Karpas-422 (cell line): ENCODE measurements at regions not wholly inside any gene's neighbourhood (a gene's known extent, or its start where the extent isn't known, plus 50 kb on each side); places are given as distances from the start of the nearest gene placed in this dataset.
"Not testable (repeated sequence)": the region's sequence is repeated elsewhere in the genome, so short reads cannot be mapped to it uniquely, and the experiment has no call there.

ENCODE experiments used
- DNase-seq: peaks from one replicate; pipeline ENCODE4 v3.0.0-alpha.2; 2015
- H2AFZ ChIP-seq: fragments of 200-600 bp; sonication (generic); 2 replicates; pipeline ENCODE4 v1.6.1; 2014; ENCODE audit warnings: antibody characterized with exemption, low read length, mixed read lengths
- H3K27ac ChIP-seq: fragments of 200-600 bp; sonication (generic); 2 replicates; pipeline ENCODE4 v1.5.1; 2014; ENCODE audit warnings: mild to moderate bottlenecking, low read length, moderate library complexity
- H3K27me3 ChIP-seq: fragments of 200-600 bp; sonication (generic); 2 replicates; pipeline ENCODE4 v1.6.1; 2014; ENCODE audit warnings: low read length, mixed read lengths
- H3K36me3 ChIP-seq: fragments of 200-600 bp; sonication (generic); 2 replicates; pipeline ENCODE4 v1.6.1; 2014; ENCODE audit warnings: low read length, mixed read lengths; ENCODE audit not compliant: insufficient read depth
- H3K4me1 ChIP-seq: fragments of 200-600 bp; sonication (generic); 2 replicates; pipeline ENCODE4 v1.6.1; 2014; ENCODE audit warnings: mild to moderate bottlenecking, low read length, mixed read lengths
- H3K4me2 ChIP-seq: fragments of 200-600 bp; sonication (generic); 2 replicates; pipeline ENCODE4 v1.6.1; 2014; ENCODE audit warnings: low read length, low read depth, mild to moderate bottlenecking; ENCODE audit not compliant: poor library complexity, severe bottlenecking
- H3K4me3 ChIP-seq: fragments of 200-600 bp; sonication (generic); 2 replicates; pipeline ENCODE4 v1.5.1; 2014; ENCODE audit warnings: mild to moderate bottlenecking, antibody characterized with exemption, low read length, mixed read lengths
- H3K79me2 ChIP-seq: fragments of 200-600 bp; sonication (generic); 2 replicates; pipeline ENCODE4 v1.6.1; 2014; ENCODE audit warnings: mild to moderate bottlenecking, low read length, mixed read lengths
- H3K9ac ChIP-seq: fragments of 200-600 bp; sonication (generic); 2 replicates; pipeline ENCODE4 v1.6.0; 2014; ENCODE audit warnings: low read length
- H3K9me2 ChIP-seq: fragments of 200-600 bp; sonication (generic), shearing (Covaris generic); replicated peaks from 2 replicates; pipeline ENCODE4 v1.6.0; 2014; ENCODE audit warnings: mild to moderate bottlenecking, low read length, moderate library complexity; ENCODE audit not compliant: insufficient read depth
- H3K9me3 ChIP-seq: fragments of 300-700, 200-600 bp; sonication (generic); 2 replicates; pipeline ENCODE4 v1.6.1; 2014; ENCODE audit warnings: low read length, mixed read lengths
- H4K20me1 ChIP-seq: fragments of 200-600 bp; sonication (generic); 2 replicates; pipeline ENCODE4 v1.6.1; 2014; ENCODE audit warnings: mild to moderate bottlenecking, antibody characterized with exemption, low read length, low read depth; ENCODE audit not compliant: insufficient read depth

DNA sequence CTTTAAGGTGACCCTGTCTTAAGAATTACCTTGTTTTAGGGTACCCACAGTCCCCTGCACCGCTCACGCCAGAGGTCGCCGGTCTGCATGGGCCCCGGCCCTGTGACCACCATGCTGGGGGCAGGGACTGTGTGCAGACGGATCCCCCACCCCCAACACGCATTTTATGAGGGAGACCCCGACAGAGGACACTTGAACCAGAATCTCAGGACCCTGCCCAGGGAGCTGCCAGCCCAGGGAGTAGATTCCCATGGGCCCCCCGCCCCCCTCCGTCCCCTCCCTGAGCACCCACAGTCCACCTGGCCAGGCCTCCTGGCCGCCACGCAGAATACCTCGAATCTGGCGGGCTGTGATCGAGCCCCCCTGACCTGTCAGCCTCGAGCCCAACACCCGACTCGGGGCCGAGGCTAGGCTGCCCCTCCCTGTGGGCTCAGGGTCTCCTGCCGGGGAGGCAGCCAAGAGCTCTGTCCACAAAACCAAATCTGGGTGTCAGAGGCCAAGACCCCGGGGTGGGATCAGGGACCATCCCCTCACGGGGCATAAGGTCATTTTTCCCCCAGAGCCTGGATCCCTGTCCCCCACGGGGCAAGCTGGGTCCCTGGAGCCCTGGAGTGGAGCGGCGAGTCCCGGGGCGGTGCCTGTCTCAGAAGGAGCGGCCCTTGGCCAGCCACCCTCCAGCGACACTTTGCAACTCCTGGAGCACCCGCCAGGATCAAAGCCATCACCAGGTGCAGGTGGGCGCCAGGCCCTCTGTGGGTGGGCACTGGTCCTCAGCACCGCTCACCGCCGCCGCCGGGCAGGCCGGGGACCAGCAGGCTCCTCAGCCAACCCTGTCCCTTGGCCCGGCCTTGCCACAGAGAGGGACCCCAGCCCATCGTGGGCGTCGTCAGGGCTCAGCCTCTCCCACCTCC lies 155.8 kb upstream of the PKP2 start:
- no peak overlapping the region for H3K9ac ChIP-seq
- H3K36me3 ChIP-seq, result no peaks in the 10 kb centered on the region
- H3K4me2 ChIP-seq, result no peak overlapping the region
- H4K20me1 ChIP-seq, result no peaks in the 10 kb centered on the region
- no peaks in the 10 kb centered on the region for H3K79me2 ChIP-seq
- H3K27me3 ChIP-seq, result no peaks in the 10 kb centered on the region
- no peak overlapping the region for H2AFZ ChIP-seq
- DNase-seq, result no peak
- H3K4me3 ChIP-seq, result no peak overlapping the region
- no peaks in the 10 kb centered on the region for H3K4me1 ChIP-seq
- H3K9me3 ChIP-seq, result no peaks in the 10 kb centered on the region
- no peaks in the 10 kb centered on the region for H3K9me2 ChIP-seq
- H3K27ac ChIP-seq, result no peak overlapping the region

DNA sequence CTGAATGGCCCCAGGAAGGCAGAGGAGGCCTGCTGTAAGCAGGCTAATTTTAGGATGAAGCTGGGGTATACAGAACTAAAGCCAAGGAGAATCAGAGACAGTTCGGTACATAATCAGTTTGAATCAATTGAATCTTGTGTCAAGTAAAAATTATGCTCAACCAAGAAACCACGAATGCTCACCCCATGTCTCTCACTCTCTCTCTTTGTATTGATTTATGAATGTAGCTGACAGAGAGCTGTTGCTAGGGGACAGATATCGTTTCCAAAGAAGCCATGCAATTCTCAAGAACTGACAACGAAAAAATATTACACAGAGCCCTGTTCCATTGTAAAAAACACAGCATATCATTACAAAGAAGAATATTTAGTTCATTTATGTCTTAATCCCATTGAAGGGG lies 151.1 kb upstream of the PKP2 start:
- H3K4me2 ChIP-seq, result no peak overlapping the region
- H3K9me3 ChIP-seq, result no peaks in the 10 kb centered on the region
- no peak overlapping the region for H2AFZ ChIP-seq
- no peaks in the 10 kb centered on the region; the same call in 1 of the 2 replicates for H3K9me2 ChIP-seq
- no peak overlapping the region for H3K4me3 ChIP-seq
- H3K9ac ChIP-seq, result no peak overlapping the region
- no peak for DNase-seq
- no peak overlapping the region for H3K27ac ChIP-seq
- no peaks in the 10 kb centered on the region for H4K20me1 ChIP-seq
- no peaks in the 10 kb centered on the region for H3K4me1 ChIP-seq
- no peaks in the 10 kb centered on the region for H3K79me2 ChIP-seq
- H3K36me3 ChIP-seq, result no peaks in the 10 kb centered on the region
- H3K27me3 ChIP-seq, result no peaks in the 10 kb centered on the region

DNA sequence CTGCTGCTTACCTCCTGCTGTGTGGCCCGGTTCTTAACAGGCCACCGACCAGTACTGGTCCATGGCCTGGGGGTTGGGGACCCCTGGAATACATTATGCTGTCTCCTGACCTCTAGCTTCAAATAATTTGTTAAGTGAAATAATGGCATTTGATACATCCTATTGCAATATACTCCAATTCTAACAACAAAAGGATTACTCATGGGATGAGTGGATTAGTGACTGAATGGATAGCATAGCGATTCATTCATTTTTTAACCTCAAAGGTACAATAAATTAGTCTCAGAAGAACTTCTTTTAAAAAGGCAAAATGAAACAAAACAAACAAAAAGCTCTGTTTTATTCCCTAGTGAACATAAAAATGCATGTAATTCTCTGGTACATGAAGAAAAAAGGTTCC lies 147.9 kb upstream of the PKP2 start:
- H4K20me1 ChIP-seq, result no peaks in the 10 kb centered on the region

DNA sequence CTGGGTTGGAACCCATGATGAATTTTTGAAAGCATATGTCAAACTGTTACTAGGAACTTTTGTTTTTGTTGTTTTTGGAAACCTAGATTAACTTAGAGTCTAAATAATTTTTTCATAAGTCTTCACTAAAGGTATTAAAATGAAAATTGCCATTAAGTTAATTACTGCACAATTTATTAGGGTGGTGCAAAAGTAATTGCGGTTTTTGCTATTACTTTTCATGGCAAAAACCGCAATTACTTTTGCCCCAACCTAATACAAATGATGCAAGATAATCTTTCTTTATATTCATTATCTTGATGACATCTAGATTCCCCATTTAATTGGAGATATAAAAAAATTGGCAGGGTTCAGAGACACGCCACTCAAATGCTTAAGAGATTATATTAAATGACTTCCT lies 145.0 kb upstream of the PKP2 start:
- Histone ChIP-seq H3K79me2 (no peaks in the 10 kb centered on the region), H3K9me2 (no peaks in the 10 kb centered on the region; the same call in 1 of the 2 replicates), H2AFZ (no peak overlapping the region), H3K4me2 (no peak overlapping the region), H3K4me3 (no peak overlapping the region), H3K36me3 (no peaks in the 10 kb centered on the region), H3K9ac (no peak overlapping the region), H3K27ac (no peak overlapping the region), H3K4me1 (no peaks in the 10 kb centered on the region), H4K20me1 (no peaks in the 10 kb centered on the region), H3K27me3 (no peaks in the 10 kb centered on the region), H3K9me3 (no peaks in the 10 kb centered on the region)
- DNase-seq, result no peak

More for the DNA sequence above, 147.9 kb upstream of the PKP2 start:
- H3K4me3 ChIP-seq, result no peak overlapping the region
- no peaks in the 10 kb centered on the region for H3K79me2 ChIP-seq
- H3K4me2 ChIP-seq, result no peak overlapping the region
- no peak for DNase-seq
- H3K27me3 ChIP-seq, result no peaks in the 10 kb centered on the region
- no peak overlapping the region for H3K27ac ChIP-seq
- H3K36me3 ChIP-seq, result no peaks in the 10 kb centered on the region
- no peaks in the 10 kb centered on the region; the same call in 1 of the 2 replicates for H3K9me2 ChIP-seq
- no peak overlapping the region for H3K9ac ChIP-seq
- no peaks in the 10 kb centered on the region for H3K9me3 ChIP-seq
- no peaks in the 10 kb centered on the region for H3K4me1 ChIP-seq
- H2AFZ ChIP-seq, result no peak overlapping the region

DNA sequence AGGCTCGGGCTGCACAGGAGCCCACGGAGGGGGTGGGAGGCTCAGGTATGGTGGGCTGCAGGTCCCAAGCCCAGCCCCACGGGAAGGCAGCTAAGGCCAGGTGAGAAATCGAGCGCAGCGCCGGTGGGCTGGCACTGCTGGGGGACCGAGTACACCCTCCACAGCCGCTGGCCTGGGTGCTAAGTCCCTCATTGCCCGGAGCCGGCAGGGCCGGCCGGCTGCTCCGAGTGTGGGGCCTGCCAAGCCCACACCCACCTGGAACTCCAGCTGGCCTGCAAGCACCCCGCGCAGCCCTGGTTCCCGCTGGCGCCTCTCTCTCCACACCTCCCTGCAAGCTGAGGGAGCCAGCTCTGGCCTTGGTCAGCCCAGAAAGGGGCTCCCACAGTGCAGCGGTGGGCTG lies 137.4 kb upstream of the PKP2 start:
- not testable (repeated sequence) for H4K20me1 ChIP-seq, H3K27ac ChIP-seq, DNase-seq, H3K4me2 ChIP-seq, H3K36me3 ChIP-seq, H3K9ac ChIP-seq, H3K9me2 ChIP-seq, H3K4me1 ChIP-seq, H3K27me3 ChIP-seq, H3K79me2 ChIP-seq, H3K9me3 ChIP-seq, H3K4me3 ChIP-seq, H2AFZ ChIP-seq

DNA sequence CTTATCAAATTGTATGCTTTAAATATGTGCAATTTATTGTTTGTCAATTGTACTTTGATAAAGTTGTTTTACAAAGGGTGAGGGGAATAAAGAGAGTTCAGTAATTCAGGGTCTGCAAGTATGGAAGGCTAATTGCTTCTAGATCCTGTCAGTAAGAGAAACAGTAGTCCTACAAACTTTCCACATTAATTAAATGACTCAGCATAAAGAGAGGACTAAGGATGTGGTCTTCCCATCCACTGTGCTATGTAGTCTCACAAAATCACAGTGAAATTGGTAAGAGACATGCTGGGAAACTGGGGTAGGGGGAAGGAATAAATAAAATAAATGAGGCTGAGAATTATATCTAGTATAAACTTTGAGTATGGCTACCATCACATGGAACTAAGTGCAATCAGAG lies 130.2 kb upstream of the PKP2 start:
- no peaks in the 10 kb centered on the region for H3K9me3 ChIP-seq
- no peaks in the 10 kb centered on the region for H3K36me3 ChIP-seq
- H3K79me2 ChIP-seq, result no peaks in the 10 kb centered on the region
- H2AFZ ChIP-seq, result no peak overlapping the region
- DNase-seq, result no peak
- no peaks in the 10 kb centered on the region for H3K27me3 ChIP-seq
- H3K27ac ChIP-seq, result no peak overlapping the region
- H3K4me2 ChIP-seq, result no peak overlapping the region
- H4K20me1 ChIP-seq, result no peaks in the 10 kb centered on the region
- 0 out of 2 replicates have a peak, but pooled peaks cover 3% of the 10 kb centered on the region for H3K9me2 ChIP-seq
- no peak overlapping the region for H3K4me3 ChIP-seq
- no peaks in the 10 kb centered on the region for H3K4me1 ChIP-seq
- no peak overlapping the region for H3K9ac ChIP-seq

DNA sequence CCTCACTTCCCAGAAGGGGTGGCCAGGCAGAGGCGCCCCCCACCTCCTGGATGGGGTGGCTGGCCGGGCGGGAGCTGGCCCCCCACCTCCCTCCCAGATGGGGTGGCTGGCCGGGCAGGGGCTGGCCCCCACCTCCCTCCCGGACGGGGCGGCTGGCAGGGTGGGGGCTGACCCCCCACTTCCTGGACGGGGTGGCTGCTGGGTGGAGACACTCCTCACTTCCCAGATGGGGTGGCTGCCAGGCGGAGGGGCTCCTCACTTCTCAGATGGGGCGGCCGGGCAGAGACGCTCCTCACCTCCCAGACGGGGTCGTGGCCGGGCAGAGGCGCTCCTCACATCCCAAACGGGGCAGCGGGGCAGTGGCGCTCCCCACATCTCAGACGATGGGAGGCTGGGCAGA lies 126.1 kb upstream of the PKP2 start:
- DNase-seq, H4K20me1 ChIP-seq, H3K9me2 ChIP-seq, H3K79me2 ChIP-seq, H2AFZ ChIP-seq, H3K36me3 ChIP-seq, H3K9ac ChIP-seq, H3K9me3 ChIP-seq, H3K4me2 ChIP-seq, H3K4me1 ChIP-seq, H3K4me3 ChIP-seq, H3K27ac ChIP-seq, H3K27me3 ChIP-seq: not testable (repeated sequence)

DNA sequence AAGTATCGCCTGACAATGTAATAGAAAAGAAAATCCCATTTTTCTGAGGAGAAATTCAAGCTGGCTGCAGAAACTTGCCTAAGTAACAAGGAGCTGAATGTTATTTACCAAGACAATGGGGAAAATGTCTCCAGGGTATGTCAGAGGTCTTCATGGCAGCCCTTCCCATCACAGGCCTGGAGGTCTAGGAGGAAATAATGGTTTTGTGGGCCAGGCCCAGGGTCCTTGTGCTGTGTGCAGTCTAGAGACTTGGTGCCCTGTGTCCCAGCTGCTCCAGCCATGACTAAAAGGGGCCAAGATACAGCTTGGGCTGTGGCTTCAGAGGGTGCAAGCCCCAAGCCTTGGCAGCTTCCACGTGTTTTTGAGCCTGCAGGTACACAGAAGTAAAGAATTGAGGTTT lies 120.5 kb upstream of the PKP2 start:
- not testable (repeated sequence) for H3K9ac ChIP-seq, DNase-seq, H4K20me1 ChIP-seq, H3K27ac ChIP-seq, H3K9me2 ChIP-seq, H3K9me3 ChIP-seq, H3K79me2 ChIP-seq, H2AFZ ChIP-seq, H3K4me3 ChIP-seq, H3K4me1 ChIP-seq, H3K36me3 ChIP-seq, H3K4me2 ChIP-seq, H3K27me3 ChIP-seq
